Trophoblast cell (in vitro differentiated cells and primary cell): ENCODE measurements at regions not wholly inside any gene's neighbourhood (a gene's known extent, or its start where the extent isn't known, plus 50 kb on each side); places are given as distances from the start of the nearest gene placed in this dataset.

Experiments used
- DNase-seq, 2 donors: peaks; one replicate each; pipeline ENCODE4 v3.0.0-alpha.2; 2016
- H2AFZ ChIP-seq: 2 replicates; pipeline ENCODE4 v1.6.1; 2013; ENCODE audit warnings: low read length, moderate library complexity, mild to moderate bottlenecking; ENCODE audit not compliant: insufficient read depth, poor library complexity
- H2AK5ac ChIP-seq: 2 replicates; pipeline ENCODE4 v1.6.1; 2013; ENCODE audit warnings: mild to moderate bottlenecking, low read length
- H2BK120ac ChIP-seq: 2 replicates; pipeline ENCODE4 v1.6.1; 2013; ENCODE audit warnings: low read length, mild to moderate bottlenecking, moderate library complexity; ENCODE audit not compliant: insufficient read depth, poor library complexity
- H2BK12ac ChIP-seq: 2 replicates; pipeline ENCODE4 v1.6.1; 2013; ENCODE audit warnings: mild to moderate bottlenecking, low read length, moderate library complexity
- H2BK5ac ChIP-seq: 2 replicates; pipeline ENCODE4 v1.6.1; 2013; ENCODE audit warnings: low read length, low read depth, moderate library complexity, mild to moderate bottlenecking; ENCODE audit not compliant: poor library complexity
- H3K14ac ChIP-seq: 2 replicates; pipeline ENCODE4 v1.6.1; 2013; ENCODE audit warnings: mild to moderate bottlenecking, low read length
- H3K18ac ChIP-seq: 2 replicates; pipeline ENCODE4 v1.6.1; 2013; ENCODE audit warnings: mild to moderate bottlenecking, low read length
- H3K23ac ChIP-seq: 2 replicates; pipeline ENCODE4 v1.6.1; 2013; ENCODE audit warnings: low read length
- H3K27ac ChIP-seq: 2 replicates; pipeline ENCODE4 v1.5.1; 2013; ENCODE audit warnings: low read depth, mild to moderate bottlenecking, inconsistent platforms, low read length, moderate library complexity
- H3K27me3 ChIP-seq: 2 replicates; pipeline ENCODE4 v1.6.1; 2013; ENCODE audit warnings: inconsistent platforms, mild to moderate bottlenecking, low read length, moderate library complexity; ENCODE audit not compliant: insufficient read depth
- H3K36me3 ChIP-seq, 2 experiments: 1 replicate in 1 of 2; 2 replicates in 1 of 2; pipeline ENCODE4 v1.6.1; 2013; ENCODE audit warnings: low read length in 2 of 2, mild to moderate bottlenecking in 2 of 2, moderate library complexity in 1 of 2; ENCODE audit not compliant: insufficient read depth in 2 of 2, control insufficient read depth in 1 of 2
- H3K4ac ChIP-seq: 2 replicates; pipeline ENCODE4 v1.6.1; 2013; ENCODE audit warnings: low read depth, mild to moderate bottlenecking, low read length, moderate library complexity
- H3K4me1 ChIP-seq, 2 experiments: 1 replicate in 1 of 2; 2 replicates in 1 of 2; pipeline ENCODE4 v1.6.1; 2013; ENCODE audit warnings: low read length in 2 of 2, mild to moderate bottlenecking in 2 of 2, moderate library complexity in 1 of 2; ENCODE audit not compliant: insufficient read depth in 2 of 2, control insufficient read depth in 1 of 2
- H3K4me2 ChIP-seq: 2 replicates; pipeline ENCODE4 v1.6.1; 2013; ENCODE audit warnings: inconsistent platforms, mild to moderate bottlenecking, low read length, moderate library complexity
- H3K4me3 ChIP-seq: 2 replicates; pipeline ENCODE4 v1.5.1; 2013; ENCODE audit warnings: mild to moderate bottlenecking, low read depth, low read length, inconsistent platforms
- H3K79me1 ChIP-seq: one replicate; pipeline ENCODE4 v1.6.1; 2013; ENCODE audit warnings: low read length
- H3K79me2 ChIP-seq: 2 replicates; pipeline ENCODE4 v1.6.1; 2013; ENCODE audit warnings: low read length, mild to moderate bottlenecking; ENCODE audit not compliant: control insufficient read depth, insufficient read depth, poor library complexity
- H3K9ac ChIP-seq: 2 replicates; pipeline ENCODE4 v1.6.1; 2013; ENCODE audit warnings: mild to moderate bottlenecking, low read length
- H3K9me3 ChIP-seq: 2 replicates; pipeline ENCODE4 v1.6.1; 2013; ENCODE audit warnings: low read depth, mild to moderate bottlenecking, control low read depth, inconsistent platforms, low read length; ENCODE audit not compliant: insufficient read depth
- H4K12ac ChIP-seq: 2 replicates; pipeline ENCODE4 v1.6.1; 2013; ENCODE audit warnings: low read depth, mild to moderate bottlenecking, low read length, moderate library complexity
- H4K8ac ChIP-seq: 2 replicates; pipeline ENCODE4 v1.6.1; 2013; ENCODE audit warnings: low read depth, mild to moderate bottlenecking, low read length, moderate library complexity
- H4K91ac ChIP-seq: one replicate; pipeline ENCODE4 v1.6.1; 2013; ENCODE audit warnings: low read depth, mild to moderate bottlenecking, low read length, moderate library complexity
- WGBS: extraction: QIAGEN DNeasy Blood & Tissue Kit; methylation state at CpG from one replicate; pipeline ENCODE4 v1.1.7; 2013; ENCODE audit warnings: missing lambda C conversion rate; ENCODE audit not compliant: insufficient read length, insufficient coverage; ENCODE audit errors: extremely low coverage; 5-methylcytosine and 5-hydroxymethylcytosine counted together

- Histone ChIP-seq H3K4ac (no peak overlapping the region), H4K8ac (no peak overlapping the region), H3K4me3 (no peak overlapping the region), H3K23ac (no peak overlapping the region), H4K91ac (no peak overlapping the region), H3K9ac (no peak overlapping the region), H3K36me3 (no peaks in the 10 kb centered on the region), H3K4me2 (no peak overlapping the region), H3K79me1 (no peaks in the 10 kb centered on the region), H3K14ac (no peak overlapping the region), H4K12ac (no peak overlapping the region), H3K9me3 (peaks cover 14% of the 10 kb centered on the region), H3K27me3 (no peaks in the 10 kb centered on the region), H2AK5ac (no peak overlapping the region), H3K79me2 (no peaks in the 10 kb centered on the region), H3K18ac (no peak overlapping the region), H2BK12ac (no peak overlapping the region), H2BK120ac (no peak overlapping the region), H3K27ac (no peak overlapping the region), H2BK5ac (no peak overlapping the region), H2AFZ (no peak overlapping the region), H3K4me1 (peaks cover 0 to 7% of the 10 kb centered on the region in 2 experiments)
- no CpG with 5 or more reads among the region's 4 CpGs for WGBS
- DNase-seq: no peak
These were observed 258.9 kb upstream of the PPP2R2D start for GRCh38 chr10:131641898-131642297.

GRCh38 chr10:131642966-131643365 lies 257.8 kb upstream of the PPP2R2D start:
- no peak overlapping the region for H2BK5ac ChIP-seq
- H3K4me1 ChIP-seq: peaks cover 0 to 7% of the 10 kb centered on the region in 2 experiments
- H3K4me2 ChIP-seq: no peak overlapping the region
- no peaks in the 10 kb centered on the region for H3K79me1 ChIP-seq
- no peak overlapping the region for H2BK12ac ChIP-seq
- H2AFZ ChIP-seq: no peak overlapping the region
- DNase-seq: no peak
- no peaks in the 10 kb centered on the region for H3K27me3 ChIP-seq
- H4K8ac ChIP-seq: no peak overlapping the region
- H4K91ac ChIP-seq: no peak overlapping the region
- H3K79me2 ChIP-seq: no peaks in the 10 kb centered on the region
- H3K9me3 ChIP-seq: peaks cover 9% of the 10 kb centered on the region
- H3K4ac ChIP-seq: no peak overlapping the region
- no CpG with 5 or more reads among the region's 4 CpGs for WGBS
- H3K18ac ChIP-seq: no peak overlapping the region
- H3K27ac ChIP-seq: no peak overlapping the region
- H4K12ac ChIP-seq: no peak overlapping the region
- H2BK120ac ChIP-seq: no peak overlapping the region
- no peaks in the 10 kb centered on the region for H3K36me3 ChIP-seq
- H3K23ac ChIP-seq: no peak overlapping the region
- H3K14ac ChIP-seq: no peak overlapping the region
- no peak overlapping the region for H3K4me3 ChIP-seq
- H2AK5ac ChIP-seq: no peak overlapping the region
- no peak overlapping the region for H3K9ac ChIP-seq

DNA sequence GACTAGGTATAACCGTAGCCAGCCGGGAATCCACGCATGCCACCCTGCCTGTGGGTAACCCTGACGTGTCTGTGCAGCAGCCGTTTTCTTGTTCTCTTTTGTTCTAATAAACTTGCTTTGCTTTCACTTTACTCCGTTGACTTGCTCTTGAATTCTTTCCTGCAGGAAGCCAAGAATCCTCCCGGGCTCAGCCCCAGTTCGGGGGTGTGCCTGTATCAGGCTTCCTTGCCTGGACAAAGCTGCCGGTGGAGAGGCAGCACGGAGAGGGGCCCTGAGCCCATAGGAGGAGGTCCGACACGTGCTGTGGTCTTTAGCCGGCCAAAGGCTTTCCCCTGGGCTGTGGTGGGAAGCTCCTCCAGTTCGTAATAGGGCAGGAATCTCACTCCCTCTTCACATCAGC lies 256.5 kb upstream of the PPP2R2D start:
- Histone ChIP-seq H2BK120ac (no peak overlapping the region), H3K4me1 (no peaks in the 10 kb centered on the region), H3K27me3 (no peaks in the 10 kb centered on the region), H3K18ac (no peak overlapping the region), H4K8ac (no peak overlapping the region), H2AK5ac (no peak overlapping the region), H3K27ac (no peak overlapping the region), H2BK12ac (no peak overlapping the region), H3K79me1 (no peaks in the 10 kb centered on the region), H4K91ac (no peak overlapping the region), H2BK5ac (no peak overlapping the region), H4K12ac (no peak overlapping the region), H3K4ac (no peak overlapping the region), H3K9ac (no peak overlapping the region), H3K4me3 (no peak overlapping the region), H3K79me2 (no peaks in the 10 kb centered on the region), H3K4me2 (no peak overlapping the region), H3K9me3 (peaks cover 2% of the 10 kb centered on the region), H2AFZ (no peak overlapping the region), H3K23ac (no peak overlapping the region), H3K36me3 (no peaks in the 10 kb centered on the region), H3K14ac (no peak overlapping the region)
- DNase-seq: no peak
- no CpG with 5 or more reads among the region's 14 CpGs for WGBS

GRCh38 chr10:131644864-131645658 lies 255.7 kb upstream of the PPP2R2D start:
- Histone ChIP-seq H3K36me3 (no peaks in the 10 kb centered on the region), H3K27ac (no peak overlapping the region), H3K23ac (no peak overlapping the region), H2AFZ (no peak overlapping the region), H3K18ac (no peak overlapping the region), H3K4ac (no peak overlapping the region), H3K14ac (no peak overlapping the region), H3K27me3 (no peaks in the 10 kb centered on the region), H3K79me2 (no peaks in the 10 kb centered on the region), H3K79me1 (no peaks in the 10 kb centered on the region), H2BK120ac (no peak overlapping the region), H2AK5ac (no peak overlapping the region), H3K4me1 (no peaks in the 10 kb centered on the region), H2BK5ac (no peak overlapping the region), H2BK12ac (no peak overlapping the region), H3K9me3 (no peaks in the 10 kb centered on the region), H4K12ac (no peak overlapping the region), H3K9ac (no peak overlapping the region), H4K8ac (no peak overlapping the region), H4K91ac (no peak overlapping the region), H3K4me2 (no peak overlapping the region), H3K4me3 (no peak overlapping the region)
- WGBS: no CpG with 5 or more reads among the region's 12 CpGs
- no peak for DNase-seq
